22Rv1 (cell line): ENCODE measurements at regions not wholly inside any gene's neighbourhood (a gene's known extent, or its start where the extent isn't known, plus 50 kb on each side); places are given as distances from the start of the nearest gene placed in this dataset.

ENCODE experiments used
- H3K27ac ChIP-seq: fragments of 450-650 bp; 2 replicates; pipeline ENCODE4 v1.5.1; 2017
- CTCF ChIP-seq: fragments of 450-650 bp; IDR thresholded peaks from 2 replicates; pipeline ENCODE4 v1.5.1; 2017; ENCODE audit warnings: mild to moderate bottlenecking
- ZFX ChIP-seq: fragments of 450-650 bp; IDR thresholded peaks from 2 replicates; pipeline ENCODE4 v1.6.1; 2017; ENCODE audit warnings: antibody characterized with exemption, borderline replicate concordance

GRCh38 chr18:38042211-38042890, 476.8 kb upstream of the CELF4 start:
- no peak for TF ChIP-seq ZFX
- TF ChIP-seq CTCF: no peak
- no peak overlapping the region for H3K27ac ChIP-seq

DNA sequence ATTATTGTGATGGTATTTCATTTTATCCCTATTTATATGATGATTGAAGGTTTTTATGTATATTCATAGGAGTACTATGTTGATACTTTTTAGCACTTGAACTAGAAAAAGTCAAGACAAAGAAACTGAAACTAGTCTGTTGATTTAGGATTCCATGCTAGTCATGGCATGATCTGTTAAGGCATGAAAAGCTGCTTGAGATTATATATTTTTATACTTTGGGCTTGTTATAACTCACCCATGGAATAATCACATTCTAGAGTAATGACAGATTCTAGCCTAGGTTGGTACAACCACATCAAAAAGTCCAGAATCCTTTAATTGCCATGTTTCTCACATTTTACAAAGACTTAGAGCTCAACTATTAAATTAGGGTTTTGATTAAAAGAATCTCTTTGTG, 472.6 kb upstream of the CELF4 start:
- no peak overlapping the region for H3K27ac ChIP-seq
- TF ChIP-seq CTCF: no peak
- TF ChIP-seq ZFX: no peak

DNA sequence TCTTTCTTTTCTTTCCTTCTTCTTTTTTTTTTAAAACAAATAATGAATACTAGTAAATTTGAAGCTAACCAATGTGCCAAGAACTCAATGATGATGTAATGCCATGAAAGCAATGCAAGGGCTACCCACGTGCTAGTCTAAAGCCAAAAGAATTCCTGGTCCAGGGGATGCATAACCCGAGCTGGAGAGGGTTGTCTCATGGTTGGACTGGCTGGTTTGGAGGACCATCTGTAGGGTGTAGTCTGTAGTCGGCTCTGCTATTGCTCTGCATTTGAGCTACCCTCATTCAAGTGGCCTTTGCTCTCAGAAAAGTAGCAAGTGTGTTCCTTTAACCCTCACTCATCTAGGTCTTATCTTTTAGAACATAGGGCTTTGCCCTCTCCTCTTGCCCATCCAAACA, 469.6 kb upstream of the CELF4 start:
- TF ChIP-seq CTCF: no peak
- no peak for TF ChIP-seq ZFX
- no peak overlapping the region for H3K27ac ChIP-seq

GRCh38 chr18:38033282-38033681, 467.7 kb upstream of the CELF4 start:
- no peak overlapping the region for H3K27ac ChIP-seq
- TF ChIP-seq CTCF: no peak
- no peak for TF ChIP-seq ZFX

GRCh38 chr18:38032516-38032915, 466.9 kb upstream of the CELF4 start:
- TF ChIP-seq CTCF: no peak
- TF ChIP-seq ZFX: no peak
- H3K27ac ChIP-seq: no peak overlapping the region

DNA sequence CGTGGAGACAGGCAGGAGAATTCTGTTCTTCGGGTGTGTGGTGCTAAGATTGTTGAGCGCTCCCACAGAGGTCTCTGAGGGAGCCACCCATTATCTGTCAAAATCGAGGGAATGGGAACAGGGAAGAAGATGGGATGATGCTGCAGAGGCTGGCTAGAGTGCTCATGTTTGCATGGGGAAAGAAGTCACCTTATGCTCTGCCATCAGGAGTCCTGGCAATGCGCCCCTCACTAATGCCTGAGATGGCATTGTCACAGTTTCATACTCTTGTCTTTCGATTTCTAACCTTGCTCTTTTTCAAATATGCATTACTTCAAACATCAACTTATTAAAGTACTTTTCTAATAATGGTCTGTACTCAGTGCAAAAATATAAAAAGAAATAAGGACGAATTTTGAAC, 463.3 kb upstream of the CELF4 start:
- no peak overlapping the region for H3K27ac ChIP-seq
- TF ChIP-seq ZFX (no peak), CTCF (no peak)

GRCh38 chr18:38025433-38026038, 459.9 kb upstream of the CELF4 start:
- no peak for TF ChIP-seq ZFX
- TF ChIP-seq CTCF: no peak
- no peak overlapping the region for H3K27ac ChIP-seq
